GM18909 (cell line): ENCODE measurements at regions not wholly inside any gene's neighbourhood (a gene's known extent, or its start where the extent isn't known, plus 50 kb on each side); places are given as distances from the start of the nearest gene placed in this dataset.
"Not testable (repeated sequence)": the region's sequence is repeated elsewhere in the genome, so short reads cannot be mapped to it uniquely, and the experiment has no call there.

Source experiments
- ATAC-seq: cut with Tn5 transposase; IDR thresholded peaks from one replicate; pipeline ENCODE4 v1.9.1; 2021; ENCODE audit warnings: mild to moderate bottlenecking; ENCODE audit not compliant: unreplicated experiment, poor library complexity

DNA sequence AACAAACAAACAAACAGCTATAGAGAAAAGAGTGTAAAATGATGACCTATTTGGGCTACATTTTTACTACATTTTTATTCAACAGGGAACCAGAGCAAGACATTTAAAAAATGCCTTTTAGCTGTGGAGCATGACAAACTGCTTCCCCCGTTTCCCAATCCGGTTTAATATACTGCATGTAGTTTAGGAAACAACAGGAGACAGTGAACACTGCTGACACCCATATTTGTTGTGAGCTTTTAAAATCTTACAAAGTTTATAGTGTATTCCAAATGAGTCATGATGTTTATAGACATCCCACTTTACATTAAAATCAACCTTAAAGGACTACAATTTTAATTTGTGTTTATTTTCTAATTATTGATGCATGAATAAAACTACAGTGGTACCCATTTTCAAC is 1238.3 kb downstream of the TECRL start:
- ATAC-seq: no peak

DNA sequence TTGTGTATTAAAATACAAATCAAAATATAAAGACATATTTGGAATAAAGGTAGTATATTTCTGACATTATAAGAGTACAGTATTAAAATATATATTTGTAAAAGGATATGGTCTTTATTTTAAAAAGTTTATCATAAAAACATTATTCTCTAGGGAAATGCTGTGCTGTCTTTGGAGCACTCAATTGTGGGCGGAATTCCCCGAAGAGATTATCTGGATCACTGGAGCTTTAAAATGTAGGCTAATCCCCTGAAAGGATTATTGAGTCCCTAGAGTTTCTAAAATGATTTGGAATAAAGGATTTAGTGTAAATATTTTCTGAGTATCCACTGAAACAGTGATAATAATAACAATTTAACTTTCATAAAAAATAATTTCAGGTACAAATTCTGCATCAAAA is 1239.4 kb downstream of the TECRL start:
- no peak for ATAC-seq

GRCh38 chr4:63155561-63155960 is 1253.7 kb downstream of the TECRL start:
- no peak for ATAC-seq

GRCh38 chr4:63123441-63123840 is 1285.8 kb downstream of the TECRL start:
- ATAC-seq: no peak

DNA sequence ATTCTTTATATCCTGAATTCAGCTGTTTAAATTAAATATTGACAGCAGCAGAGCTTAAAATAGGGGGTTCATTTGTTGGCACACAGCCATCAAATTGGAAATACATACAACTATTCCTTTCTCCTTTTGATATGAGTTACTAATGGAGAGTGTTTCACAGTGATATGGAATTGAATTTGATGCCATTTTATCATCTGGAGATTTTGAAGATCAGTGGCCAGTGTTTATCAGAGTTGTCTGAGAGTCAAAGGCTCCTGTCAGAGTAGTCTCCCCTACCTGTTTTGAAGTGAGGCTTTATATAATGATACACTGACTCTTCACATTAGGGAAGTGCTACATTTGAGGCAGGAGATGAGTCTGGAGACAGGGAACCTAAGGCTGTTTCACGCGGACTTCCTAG is 1286.3 kb downstream of the TECRL start:
- ATAC-seq: no peak

DNA sequence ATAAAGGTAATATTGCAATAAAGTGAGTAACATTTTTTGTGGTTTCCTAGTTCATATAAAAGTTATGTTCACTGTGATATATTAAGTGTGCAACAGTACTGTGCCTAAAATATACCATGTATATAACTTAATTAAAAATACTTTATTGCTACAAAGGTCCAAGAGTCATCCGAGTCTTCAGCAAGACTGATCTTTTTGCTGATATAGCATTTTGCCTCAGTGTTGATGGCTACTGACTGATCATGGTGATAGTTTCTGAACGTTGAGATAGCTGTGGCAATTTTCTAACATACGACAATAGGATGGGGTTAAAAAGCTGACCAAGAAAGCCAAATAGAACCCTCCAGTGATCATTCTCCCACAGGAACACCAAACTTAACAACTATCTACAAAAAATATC is 1302.7 kb downstream of the TECRL start:
- ATAC-seq: no peak

DNA sequence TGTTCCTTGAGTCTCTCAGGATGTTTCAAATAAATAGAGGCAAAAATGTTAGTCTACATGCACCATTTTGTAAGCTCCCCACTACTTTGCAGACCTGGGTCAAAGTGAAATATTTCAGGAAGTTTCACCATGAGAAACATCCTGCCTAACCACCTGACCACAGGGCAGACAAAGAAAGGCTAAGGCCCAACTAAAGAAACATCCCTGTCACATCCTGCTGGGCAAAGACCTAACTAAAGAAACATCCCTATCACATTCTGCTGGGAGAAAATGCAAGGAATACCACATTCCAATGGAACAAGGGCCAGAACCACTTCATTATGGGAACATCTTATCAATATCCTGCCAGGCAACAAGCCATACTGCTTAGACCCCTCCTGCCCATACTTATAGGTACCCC is 1303.4 kb downstream of the TECRL start:
- ATAC-seq: no peak

DNA sequence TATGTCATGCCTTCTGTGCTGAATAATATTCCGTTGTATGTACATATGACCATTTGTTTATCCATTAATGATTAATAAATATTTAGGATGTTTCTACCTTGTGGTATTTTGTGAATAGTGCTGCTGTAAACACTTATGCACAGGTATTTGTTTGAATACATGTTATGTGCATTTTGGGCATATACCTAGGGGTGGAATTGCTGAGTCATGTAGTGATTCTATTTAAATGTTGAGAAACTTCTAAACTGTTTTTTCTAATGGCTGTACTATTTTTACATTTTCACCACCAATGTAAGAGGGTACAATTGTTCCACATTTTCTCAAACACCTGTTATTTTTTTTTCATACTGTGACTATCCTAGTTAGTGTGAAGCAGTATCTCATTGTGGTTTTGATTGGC is 1318.6 kb downstream of the TECRL start:
- no peak for ATAC-seq

DNA sequence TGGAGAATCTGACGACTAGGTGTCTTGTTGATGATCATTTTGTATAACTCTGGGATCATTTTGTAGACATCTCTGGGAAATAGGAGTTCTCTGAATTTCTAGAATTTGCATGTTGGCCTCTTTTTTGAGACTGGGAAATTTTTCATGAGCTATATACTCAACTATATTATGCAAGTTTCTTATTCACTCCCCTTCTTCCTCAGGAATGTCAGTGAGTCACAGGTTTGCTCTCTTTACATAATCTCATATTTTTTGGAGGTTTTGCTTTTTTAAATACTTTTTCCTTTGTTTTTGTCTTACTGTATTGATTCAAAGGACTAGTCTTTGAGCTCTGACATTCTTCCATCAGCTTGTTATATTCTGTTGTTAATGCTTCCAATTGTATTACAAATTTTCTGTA is 1324.2 kb downstream of the TECRL start:
- no peak for ATAC-seq

DNA sequence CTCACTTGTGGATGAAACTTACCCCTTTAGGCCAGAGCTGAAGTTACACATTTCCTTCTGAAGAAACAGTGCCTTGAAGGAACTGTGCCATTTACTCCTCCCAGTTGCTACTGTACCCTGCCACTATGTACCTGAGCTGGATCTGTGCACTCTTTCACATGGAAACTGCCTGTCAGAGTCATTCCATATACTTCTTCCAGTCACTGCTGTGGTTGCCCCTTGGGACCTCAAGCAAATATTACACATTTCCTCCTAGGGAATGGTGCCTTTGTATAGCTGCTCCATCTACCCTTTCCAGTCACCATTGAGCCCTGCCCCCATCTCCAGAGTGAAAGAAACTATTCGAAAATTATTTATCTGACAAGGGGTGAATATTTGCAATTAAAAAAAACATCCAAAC is 1328.3 kb downstream of the TECRL start:
- no peak for ATAC-seq

GRCh38 chr4:63063760-63064159 is 1345.5 kb downstream of the TECRL start:
- no peak for ATAC-seq

GRCh38 chr4:63062891-63063290 is 1346.4 kb downstream of the TECRL start:
- not testable (repeated sequence) for ATAC-seq

- no peak for ATAC-seq
Measured at GRCh38 chr4:63049726-63050125, 1359.5 kb downstream of the TECRL start.

- no peak for ATAC-seq
Measured at GRCh38 chr4:63049278-63049677, 1360.0 kb downstream of the TECRL start.

DNA sequence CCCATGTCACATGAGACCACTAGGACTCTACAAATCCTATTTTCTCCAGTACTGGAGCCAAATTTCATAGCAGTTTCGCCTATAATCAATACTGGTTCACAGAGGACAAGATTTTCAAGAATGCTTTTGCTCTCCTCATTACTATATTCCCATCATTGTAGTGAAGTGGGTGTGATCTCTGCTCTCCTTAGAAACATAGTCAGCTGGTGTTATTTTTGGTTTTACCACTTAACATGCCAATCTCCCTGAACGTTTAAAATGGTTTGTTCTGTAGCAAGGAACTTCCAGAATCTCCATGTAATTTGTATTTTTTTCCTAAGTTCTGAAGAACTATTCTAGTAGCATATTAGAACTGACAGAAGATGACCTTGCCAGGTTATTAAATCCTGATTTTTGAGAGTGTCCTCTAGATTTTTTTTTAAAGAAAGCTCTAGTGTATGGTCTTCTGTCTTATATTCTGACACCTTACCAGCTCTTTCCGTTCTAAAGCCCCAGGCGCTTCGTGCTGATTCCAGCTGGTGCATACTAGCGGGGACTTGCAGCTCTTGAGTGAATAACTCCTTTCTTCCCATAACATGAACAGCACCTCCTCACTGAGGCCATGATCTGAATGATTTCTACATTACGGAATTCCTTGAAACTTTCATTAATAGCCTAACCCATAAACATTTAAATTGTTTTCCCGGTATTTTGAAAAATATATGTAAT is 1372.9 kb downstream of the TECRL start:
- no peak for ATAC-seq

DNA sequence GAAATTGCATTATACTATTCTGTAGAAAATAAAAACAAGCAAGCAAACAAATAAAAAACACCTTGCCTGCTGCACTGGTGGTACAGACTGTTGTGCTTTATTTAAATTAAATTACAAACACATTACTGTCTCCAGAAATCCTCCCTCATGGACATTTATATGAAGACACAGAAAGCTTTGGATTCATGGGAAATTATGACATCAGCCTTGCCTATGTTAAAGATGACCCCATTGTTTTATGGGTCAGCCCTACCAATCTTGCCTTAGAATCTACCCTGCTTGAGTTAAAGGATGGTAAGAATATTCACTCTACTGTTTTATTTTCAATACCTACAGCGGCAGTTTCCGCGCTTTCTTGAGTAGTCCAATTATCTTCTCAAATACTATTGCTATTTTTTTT is 1379.9 kb downstream of the TECRL start:
- no peak for ATAC-seq

- ATAC-seq: no peak
Measured at GRCh38 chr4:63020661-63021060, 1388.6 kb downstream of the TECRL start.

DNA sequence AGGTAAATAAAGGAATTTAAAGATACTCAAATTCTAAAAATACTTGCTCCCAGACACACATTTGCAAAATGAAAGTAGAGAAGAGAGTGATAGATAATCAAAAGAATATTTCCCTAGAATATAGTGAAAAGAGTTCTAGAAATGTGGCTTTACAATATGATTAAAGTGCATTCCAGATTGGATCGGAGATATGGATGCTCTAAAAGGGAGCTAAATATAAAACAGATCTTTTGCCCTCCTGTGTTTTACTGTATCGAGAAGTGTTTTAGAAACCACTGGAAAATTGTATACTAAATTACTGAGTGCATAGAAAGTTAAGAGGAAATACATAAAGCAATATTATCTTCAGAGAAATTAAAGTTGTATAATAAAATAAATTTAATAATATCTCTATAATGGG is 1392.0 kb downstream of the TECRL start:
- no peak for ATAC-seq

DNA sequence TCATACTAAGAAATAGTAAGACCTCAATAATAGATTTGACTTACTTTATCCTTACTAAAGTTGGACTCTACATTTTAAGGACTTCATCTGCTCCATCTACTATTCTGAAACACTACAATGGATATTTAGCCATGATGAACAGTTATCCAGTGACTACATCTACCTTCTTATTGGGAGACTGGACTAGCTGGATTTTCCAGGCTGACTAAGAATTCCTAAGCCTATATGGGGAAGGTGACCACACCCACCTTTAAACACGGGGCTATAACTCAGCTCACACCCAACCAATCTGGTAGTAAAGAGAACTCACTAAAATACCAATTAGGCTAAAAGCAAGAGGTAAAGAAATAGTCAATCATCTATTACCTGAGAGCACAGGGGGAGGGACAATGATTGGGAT is 1438.4 kb downstream of the TECRL start:
- ATAC-seq: no peak

DNA sequence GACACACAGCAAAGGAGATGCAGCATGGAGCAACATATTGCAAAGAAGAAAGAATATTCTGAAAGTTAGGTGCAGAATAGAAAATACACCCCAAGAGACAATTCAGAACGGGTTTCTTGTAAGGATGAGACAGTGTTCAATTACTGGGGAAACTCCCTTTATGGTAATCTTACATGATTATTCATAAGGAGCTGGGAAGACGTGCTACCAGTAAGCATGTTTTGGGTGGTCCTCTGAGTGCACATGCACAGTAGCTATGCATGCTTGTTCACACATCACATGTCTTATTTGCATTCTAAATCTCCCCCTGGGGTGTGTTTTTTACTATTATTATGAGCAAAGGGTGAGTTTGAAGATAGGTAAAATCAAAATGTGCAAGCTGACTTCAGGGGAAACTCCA is 1448.8 kb downstream of the TECRL start:
- ATAC-seq: no peak

DNA sequence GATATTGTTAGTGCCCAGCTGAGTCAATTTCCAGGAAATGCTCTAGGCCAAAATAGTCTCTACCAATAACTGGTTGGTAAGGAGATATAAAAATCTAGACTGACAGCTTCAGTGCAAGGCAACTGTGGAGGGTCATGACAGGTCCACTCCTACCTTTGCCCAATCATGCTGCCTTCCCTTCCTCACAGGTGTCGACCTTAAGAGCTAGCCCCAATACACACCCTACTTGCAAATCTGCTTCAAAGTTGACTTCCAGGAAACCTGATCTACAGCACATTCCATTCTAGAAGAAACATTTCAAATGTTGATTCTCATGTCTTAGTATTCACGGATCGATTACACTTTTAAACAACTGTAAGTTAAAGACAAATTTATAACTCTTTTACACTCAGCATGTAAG is 1455.5 kb downstream of the TECRL start:
- ATAC-seq: no peak

- no peak for ATAC-seq
Measured at GRCh38 chr4:62952366-62952765, 1456.9 kb downstream of the TECRL start.

DNA sequence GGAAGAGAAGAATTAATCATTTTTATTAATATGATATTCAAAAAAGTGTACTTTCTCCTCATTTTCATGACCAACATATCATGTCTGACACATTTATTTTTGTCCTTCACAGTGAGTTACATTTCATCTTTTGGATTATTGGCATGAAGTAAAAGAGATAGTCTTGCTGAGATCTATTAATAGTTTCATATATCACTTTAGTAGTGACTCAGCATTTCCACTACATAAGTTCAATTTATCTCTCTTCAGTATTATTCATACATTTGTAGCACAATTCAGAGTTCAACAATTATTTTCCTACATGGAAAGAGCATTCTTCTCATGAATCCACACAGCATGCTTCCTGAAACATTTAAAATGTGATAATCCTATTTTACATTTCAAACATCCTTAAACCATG is 1461.1 kb downstream of the TECRL start:
- no peak for ATAC-seq
